Vagina (tissue), 2 donors: ENCODE measurements at regions not wholly inside any gene's neighbourhood (a gene's known extent, or its start where the extent isn't known, plus 50 kb on each side); places are given as distances from the start of the nearest gene placed in this dataset.

Experiments used
- DNase-seq, 2 donors: peaks; one replicate each; pipeline ENCODE4 v3.0.0-alpha.2; 2017; ENCODE audit errors: extremely low spot score in 2 of 2
- H3K27ac ChIP-seq: fragments of 200-600 bp; sonication (generic); one replicate; pipeline ENCODE4 v1.5.1; 2019
- H3K27me3 ChIP-seq: fragments of 200-600 bp; sonication (generic); one replicate; pipeline ENCODE4 v1.5.1; 2019
- H3K36me3 ChIP-seq, 2 donors: fragments of 200-600 bp; sonication (generic); one replicate each; pipeline ENCODE4 v1.5.1; 2017 to 2019
- H3K4me1 ChIP-seq: fragments of 200-600 bp; sonication (generic); one replicate; pipeline ENCODE4 v1.5.1; 2019
- H3K4me3 ChIP-seq, 2 donors: fragments of 200-600 bp; sonication (generic); 1 replicate in 1 of 2; 2 replicates in 1 of 2; pipeline ENCODE4 v1.5.1; 2016 to 2019
- H3K9me3 ChIP-seq: fragments of 200-600 bp; sonication (generic); one replicate; pipeline ENCODE4 v1.5.1; 2019
- CTCF ChIP-seq, 3 experiments: fragments of 450-650 bp in 2 of 3; fragments of 200-600 bp in 1 of 3; sonication (generic) in 1 of 3; IDR thresholded peaks; one replicate each; pipeline ENCODE4 v1.5.1; 2017 to 2019; ENCODE audit warnings: antibody characterized with exemption in 3 of 3, mild to moderate bottlenecking in 2 of 3, moderate library complexity in 2 of 3
- POLR2A ChIP-seq, 2 donors: fragments of 450-650 bp; IDR thresholded peaks; one replicate each; pipeline ENCODE4 v1.6.1; 2017; ENCODE audit warnings: antibody characterized with exemption in 2 of 2, mild to moderate bottlenecking in 2 of 2, moderate library complexity in 2 of 2
- POLR2AphosphoS5 ChIP-seq, 2 donors: sonication (generic); formaldehyde crosslinking; IDR thresholded peaks; one replicate each; pipeline ENCODE4 v1.9.0; 2017; ENCODE audit warnings: antibody characterized with exemption in 2 of 2, mild to moderate bottlenecking in 2 of 2, low read depth in 1 of 2; ENCODE audit not compliant: insufficient read depth in 1 of 2
- intact Hi-C: fragments of 100-400 bp; cut with DNase I; formaldehyde crosslinking; loops from one replicate; pipeline ENCODE4 v1.15.1; 2023

- TF ChIP-seq POLR2A (IDR thresholded peaks at IDR 0.05) (no peak), POLR2AphosphoS5 (IDR thresholded peaks at IDR 0.05; ENCODE audit: insufficient read depth in 1 of 2, low read depth in 1 of 2) (no peak), CTCF (IDR thresholded peaks at IDR 0.05) (no peak)
- H3K4me1 ChIP-seq = no peaks in the 10 kb centered on the region
- intact Hi-C loops = no loop called here
- no peaks in the 10 kb centered on the region for H3K27me3 ChIP-seq
- no peak for DNase-seq
- no peak overlapping the region for H3K27ac ChIP-seq
- H3K36me3 ChIP-seq = no peaks in the 10 kb centered on the region
- no peak overlapping the region for H3K4me3 ChIP-seq
- H3K9me3 ChIP-seq = no peaks in the 10 kb centered on the region
These were observed 112.9 kb downstream of the HLX start for GRCh38 chr1:220991959-220992704.

- no peak for TF ChIP-seq POLR2AphosphoS5 (IDR thresholded peaks at IDR 0.05; ENCODE audit: insufficient read depth in 1 of 2, low read depth in 1 of 2)
- no peak for TF ChIP-seq POLR2A (IDR thresholded peaks at IDR 0.05)
- no peak for TF ChIP-seq CTCF (IDR thresholded peaks at IDR 0.05)
- H3K27ac ChIP-seq = no peak overlapping the region
- no peaks in the 10 kb centered on the region for H3K9me3 ChIP-seq
- H3K4me3 ChIP-seq = no peak overlapping the region
- intact Hi-C loops = no loop called here
- H3K27me3 ChIP-seq = no peaks in the 10 kb centered on the region
- H3K4me1 ChIP-seq = no peaks in the 10 kb centered on the region
- no peaks in the 10 kb centered on the region for H3K36me3 ChIP-seq
- DNase-seq = no peak
These were observed 113.4 kb downstream of the HLX start for GRCh38 chr1:220992705-220993052.

- Histone ChIP-seq H3K4me3 (no peak overlapping the region), H3K27me3 (no peaks in the 10 kb centered on the region), H3K36me3 (no peaks in the 10 kb centered on the region), H3K27ac (no peak overlapping the region), H3K4me1 (no peaks in the 10 kb centered on the region), H3K9me3 (no peaks in the 10 kb centered on the region)
- intact Hi-C loops = no loop called here
- DNase-seq = no peak
- TF ChIP-seq POLR2A (IDR thresholded peaks at IDR 0.05) = no peak
- TF ChIP-seq CTCF (IDR thresholded peaks at IDR 0.05) = no peak
- TF ChIP-seq POLR2AphosphoS5 (IDR thresholded peaks at IDR 0.05; ENCODE audit: insufficient read depth in 1 of 2, low read depth in 1 of 2) = no peak
These were observed 115.4 kb downstream of the HLX start for GRCh38 chr1:220994671-220995070.

- DNase-seq = no peak
These were observed 118.5 kb downstream of the HLX start for GRCh38 chr1:220997791-220998190.

More at GRCh38 chr1:220997791-220998190, 118.5 kb downstream of the HLX start:
- no peak overlapping the region for H3K4me3 ChIP-seq
- H3K27ac ChIP-seq = no peak overlapping the region
- no peaks in the 10 kb centered on the region for H3K27me3 ChIP-seq
- H3K36me3 ChIP-seq = no peaks in the 10 kb centered on the region
- TF ChIP-seq POLR2AphosphoS5 (IDR thresholded peaks at IDR 0.05; ENCODE audit: insufficient read depth in 1 of 2, low read depth in 1 of 2) (no peak), CTCF (IDR thresholded peaks at IDR 0.05) (no peak), POLR2A (IDR thresholded peaks at IDR 0.05) (no peak)
- intact Hi-C loops = no loop called here
- H3K9me3 ChIP-seq = no peaks in the 10 kb centered on the region
- no peaks in the 10 kb centered on the region for H3K4me1 ChIP-seq
